Body of pancreas (tissue), 4 donors: ENCODE measurements at regions not wholly inside any gene's neighbourhood (a gene's known extent, or its start where the extent isn't known, plus 50 kb on each side); places are given as distances from the start of the nearest gene placed in this dataset.

Experiments used
- POLR2A ChIP-seq, 3 donors: fragments of 450-650 bp; IDR thresholded peaks; one replicate each; pipeline ENCODE4 v1.6.1; 2016; ENCODE audit warnings: antibody characterized with exemption in 3 of 3, mild to moderate bottlenecking in 2 of 3
- TF ChIP-seq, protein P1 (sequence below), 7 experiments: fragments of 450-650 bp in 4 of 7; fragments of 200-600 bp in 3 of 7; sonication (generic) in 3 of 7; IDR thresholded peaks; one replicate each; pipeline ENCODE4 v1.5.1; 2016 to 2019; ENCODE audit warnings: antibody characterized with exemption in 7 of 7

DNA sequence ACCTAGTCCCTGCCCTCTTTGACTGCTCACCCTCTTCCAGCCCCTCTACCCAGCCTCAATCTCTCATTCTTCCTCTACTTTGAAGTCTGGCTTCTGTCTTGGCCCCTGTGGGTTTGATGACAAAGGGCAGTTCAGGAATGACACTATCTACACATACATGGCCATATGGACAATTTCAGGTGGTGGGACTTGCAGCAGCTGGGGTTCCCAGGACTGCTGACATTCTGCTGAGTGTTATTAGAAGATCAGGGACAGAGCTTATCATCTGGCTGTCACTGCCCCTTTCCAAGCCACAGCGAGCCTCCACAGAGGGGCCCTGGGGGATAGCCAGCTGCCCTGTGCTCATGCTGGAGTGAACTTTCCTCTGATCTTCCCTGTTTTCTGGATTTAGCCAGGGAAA is 97.4 kb upstream of the IPO9 start:
- TF ChIP-seq, protein P1, sequence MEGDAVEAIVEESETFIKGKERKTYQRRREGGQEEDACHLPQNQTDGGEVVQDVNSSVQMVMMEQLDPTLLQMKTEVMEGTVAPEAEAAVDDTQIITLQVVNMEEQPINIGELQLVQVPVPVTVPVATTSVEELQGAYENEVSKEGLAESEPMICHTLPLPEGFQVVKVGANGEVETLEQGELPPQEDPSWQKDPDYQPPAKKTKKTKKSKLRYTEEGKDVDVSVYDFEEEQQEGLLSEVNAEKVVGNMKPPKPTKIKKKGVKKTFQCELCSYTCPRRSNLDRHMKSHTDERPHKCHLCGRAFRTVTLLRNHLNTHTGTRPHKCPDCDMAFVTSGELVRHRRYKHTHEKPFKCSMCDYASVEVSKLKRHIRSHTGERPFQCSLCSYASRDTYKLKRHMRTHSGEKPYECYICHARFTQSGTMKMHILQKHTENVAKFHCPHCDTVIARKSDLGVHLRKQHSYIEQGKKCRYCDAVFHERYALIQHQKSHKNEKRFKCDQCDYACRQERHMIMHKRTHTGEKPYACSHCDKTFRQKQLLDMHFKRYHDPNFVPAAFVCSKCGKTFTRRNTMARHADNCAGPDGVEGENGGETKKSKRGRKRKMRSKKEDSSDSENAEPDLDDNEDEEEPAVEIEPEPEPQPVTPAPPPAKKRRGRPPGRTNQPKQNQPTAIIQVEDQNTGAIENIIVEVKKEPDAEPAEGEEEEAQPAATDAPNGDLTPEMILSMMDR (IDR thresholded peaks at IDR 0.05) = no peak
- no peak for TF ChIP-seq POLR2A (IDR thresholded peaks at IDR 0.05)
